SK-N-SH (cell line): ENCODE measurements at regions not wholly inside any gene's neighbourhood (a gene's known extent, or its start where the extent isn't known, plus 50 kb on each side); places are given as distances from the start of the nearest gene placed in this dataset.

Source experiments
- CTCF ChIA-PET: fragments of 300-600, 350-600 bp; formaldehyde crosslinking; extraction: SDS; loops from one replicate; lab custom pipeline; 2021; lab: Yijun Ruan, JAX
- POLR2A ChIA-PET: fragments of 350-600 bp; sonication (Branson Sonifier 250); formaldehyde crosslinking; extraction: SDS; loops from one replicate; lab custom pipeline; 2020; ENCODE audit warnings: antibody characterized with exemption, inconsistent platforms; lab: Yijun Ruan, JAX
- DNase-seq: peaks from one replicate; pipeline ENCODE4 v3.0.0; 2012
- H2AFZ ChIP-seq: fragments of 200-600 bp; sonication (generic); 2 replicates; pipeline ENCODE4 v1.8.1; 2016; ENCODE audit warnings: antibody characterized with exemption, mild to moderate bottlenecking, low read depth
- H3F3A ChIP-seq: fragments of 200-600 bp; sonication (generic); replicated peaks from 2 replicates; pipeline ENCODE3; 2016; ENCODE audit warnings: antibody characterized with exemption, mild to moderate bottlenecking; ENCODE audit not compliant: insufficient read depth
- H3K27ac ChIP-seq, 2 experiments: fragments of 200-500 bp in 1 of 2; fragments of 200-600 bp in 1 of 2; sonication (Bioruptor generic) in 1 of 2; sonication (generic), shearing (Covaris generic) in 1 of 2; 2 replicates each; pipeline versions ENCODE4 v1.5.1 to v1.6.1; 2014 to 2016; ENCODE audit warnings: low read depth in 2 of 2, inconsistent platforms in 1 of 2, low read length in 1 of 2, mild to moderate bottlenecking in 1 of 2, mixed read lengths in 1 of 2
- H3K27me3 ChIP-seq: fragments of 200-600 bp; sonication (generic), shearing (Covaris generic); 2 replicates; pipeline ENCODE4 v1.6.1; 2016; ENCODE audit warnings: mixed run types; ENCODE audit not compliant: insufficient read depth
- H3K36me3 ChIP-seq, 2 experiments: fragments of 200-500 bp in 1 of 2; fragments of 200-600 bp in 1 of 2; sonication (Bioruptor generic) in 1 of 2; sonication (generic) in 1 of 2; replicated peaks in 1 of 2; 2 replicates each; pipeline versions ENCODE3 to v1.5.1; 2014 to 2016; ENCODE audit warnings: low read length in 1 of 2, mild to moderate bottlenecking in 1 of 2; ENCODE audit not compliant: insufficient read depth in 2 of 2, control insufficient read depth in 1 of 2
- H3K4me1 ChIP-seq, 2 experiments: fragments of 200-500 bp in 1 of 2; fragments of 200-600 bp in 1 of 2; sonication (Bioruptor generic) in 1 of 2; sonication (generic), shearing (Covaris generic) in 1 of 2; 2 replicates each; pipeline versions ENCODE4 v1.5.1 to v1.6.1; 2014 to 2016; ENCODE audit warnings: low read depth in 1 of 2, low read length in 1 of 2, mixed run types in 1 of 2; ENCODE audit not compliant: insufficient read depth in 2 of 2, control insufficient read depth in 1 of 2
- H3K4me2 ChIP-seq: fragments of 200-600 bp; sonication (generic), shearing (Covaris generic); 2 replicates; pipeline ENCODE4 v1.6.1; 2017; ENCODE audit warnings: mixed run types
- H3K4me3 ChIP-seq, 2 experiments: fragments of 200-500 bp in 1 of 2; fragments of 200-600 bp in 1 of 2; sonication (Bioruptor generic) in 1 of 2; sonication (generic), shearing (Covaris generic) in 1 of 2; 2 replicates each; pipeline versions ENCODE4 v1.5.1 to v1.8.1; 2014 to 2016; ENCODE audit warnings: low read depth in 2 of 2, inconsistent platforms in 1 of 2, low read length in 1 of 2, mild to moderate bottlenecking in 1 of 2, mixed read lengths in 1 of 2, moderate library complexity in 1 of 2
- H3K79me2 ChIP-seq: fragments of 200-600 bp; sonication (generic); 2 replicates; pipeline ENCODE4 v1.8.1; 2017; ENCODE audit warnings: mild to moderate bottlenecking; ENCODE audit not compliant: insufficient read depth
- H3K9ac ChIP-seq: fragments of 200-600 bp; sonication (generic); 2 replicates; pipeline ENCODE4 v1.6.1; 2017; ENCODE audit warnings: mixed run types
- H3K9me2 ChIP-seq: fragments of 200-600 bp; sonication (generic); 2 replicates; pipeline ENCODE4 v1.6.1; 2017; ENCODE audit warnings: mixed run types
- H3K9me3 ChIP-seq: fragments of 200-600 bp; sonication (generic); 2 replicates; pipeline ENCODE4 v1.6.1; 2017; ENCODE audit warnings: mixed run types, mild to moderate bottlenecking, moderate library complexity
- H4K20me1 ChIP-seq: fragments of 200-600 bp; sonication (generic); 2 replicates; pipeline ENCODE4 v1.6.1; 2017; ENCODE audit warnings: mild to moderate bottlenecking, mixed run types; ENCODE audit not compliant: insufficient read depth
- ELF1 ChIP-seq: IDR thresholded peaks from 2 replicates; pipeline ENCODE4 v1.4.0; 2012
- EZH2phosphoT487 ChIP-seq: fragments of 200-600 bp; sonication (generic); IDR thresholded peaks from 2 replicates; pipeline ENCODE4 v1.6.1; 2017; ENCODE audit warnings: low read depth, mixed run types, mild to moderate bottlenecking, antibody characterized with exemption, moderate library complexity, borderline replicate concordance
- FOSL2 ChIP-seq: IDR thresholded peaks from 2 replicates; pipeline ENCODE4 v1.4.0; 2012; ENCODE audit warnings: low read depth, mild to moderate bottlenecking, moderate library complexity, borderline replicate concordance
- FOXM1 ChIP-seq: IDR thresholded peaks from 2 replicates; pipeline ENCODE4 v1.4.0; 2012; ENCODE audit warnings: low read depth, mild to moderate bottlenecking
- GABPA ChIP-seq: IDR thresholded peaks from 2 replicates; pipeline ENCODE4 v1.4.0; 2012; ENCODE audit warnings: low read depth, mild to moderate bottlenecking
- JUND ChIP-seq: IDR thresholded peaks from 2 replicates; pipeline ENCODE4 v1.4.0; 2012
- MAX ChIP-seq: IDR thresholded peaks from 2 replicates; pipeline ENCODE4 v1.4.0; 2012; ENCODE audit warnings: low read depth
- MEF2A ChIP-seq: IDR thresholded peaks from 2 replicates; pipeline ENCODE4 v1.4.0; 2012; ENCODE audit warnings: low read depth, borderline replicate concordance
- RCOR1 ChIP-seq: fragments of 150-350 bp; IDR thresholded peaks from 2 replicates; pipeline ENCODE4 v1.6.1; 2017; ENCODE audit warnings: antibody characterized with exemption, low read length
- RFX5 ChIP-seq: IDR thresholded peaks from 2 replicates; pipeline ENCODE4 v1.6.1; 2012; ENCODE audit warnings: mild to moderate bottlenecking, improper control_type of control experiment, low read length
- RXRA ChIP-seq: IDR thresholded peaks from 2 replicates; pipeline ENCODE4 v1.4.0; 2012; ENCODE audit warnings: low read depth, mild to moderate bottlenecking, borderline replicate concordance
- SMC3 ChIP-seq: IDR thresholded peaks from 2 replicates; pipeline ENCODE4 v1.6.1; 2012; ENCODE audit warnings: low read depth, low read length, improper control_type of control experiment
- TAF1 ChIP-seq: IDR thresholded peaks from 2 replicates; pipeline ENCODE4 v1.6.1; 2012; ENCODE audit warnings: low read depth, mild to moderate bottlenecking, low read length, moderate library complexity, borderline replicate concordance
- TEAD4 ChIP-seq: IDR thresholded peaks from 2 replicates; pipeline ENCODE4 v1.4.0; 2012; ENCODE audit warnings: mild to moderate bottlenecking, borderline replicate concordance; ENCODE audit not compliant: insufficient read depth
- USF1 ChIP-seq: IDR thresholded peaks from 2 replicates; pipeline ENCODE4 v1.4.0; 2012; ENCODE audit warnings: low read depth, borderline replicate concordance
- whole genome bisulfite sequencing: methylation state at CpG from one replicate; pipeline ENCODE4 v1.1.6; 2017; ENCODE audit warnings: low lambda C conversion rate; 5-methylcytosine and 5-hydroxymethylcytosine counted together
- TF ChIP-seq, protein P1 (sequence below): fragments of 150-350 bp; IDR thresholded peaks from 2 replicates; pipeline ENCODE4 v1.6.1; 2017; ENCODE audit warnings: antibody characterized with exemption, low read length, low read depth, borderline replicate concordance

DNA sequence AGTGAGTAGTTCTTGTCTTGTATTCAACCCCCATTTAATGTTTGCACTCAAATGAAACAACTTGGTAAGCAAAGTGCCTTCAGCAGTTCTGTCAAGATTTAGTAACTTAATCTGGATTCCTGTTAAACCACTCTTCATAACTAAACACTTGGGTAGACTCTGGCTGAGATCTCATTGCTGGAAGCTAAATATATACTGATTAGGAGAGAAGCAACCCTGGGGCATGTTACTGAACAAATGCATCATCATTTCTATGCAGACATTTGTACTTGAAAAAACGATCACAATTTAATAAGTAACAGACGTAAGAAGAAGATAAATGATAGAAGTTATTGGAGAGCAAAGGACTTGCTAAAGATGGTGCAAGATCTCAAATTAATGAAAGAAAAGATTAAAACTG, 308.4 kb upstream of the POM121L12 start:
- no peaks in the 10 kb centered on the region for H3K36me3 ChIP-seq
- H3K27ac ChIP-seq = no peak overlapping the region
- H3K9me2 ChIP-seq = no peaks in the 10 kb centered on the region
- ChIA-PET CTCF (interaction anchor here (0.6 to 1.4 kb wide), 2 partner anchors 9 to 177 kb away, joined by 3 to 4 read pairs; no protein-coding TSS in a partner anchor), POLR2A (no interaction called here)
- H3K79me2 ChIP-seq = no peaks in the 10 kb centered on the region
- H2AFZ ChIP-seq = no peak overlapping the region
- H3K4me2 ChIP-seq = no peak overlapping the region
- H3K4me1 ChIP-seq = no peaks in the 10 kb centered on the region; a peak in 1 of 4 replicates
- H4K20me1 ChIP-seq = no peaks in the 10 kb centered on the region
- H3F3A ChIP-seq = no peaks in the 10 kb centered on the region
- no peak overlapping the region for H3K9ac ChIP-seq
- TF ChIP-seq SMC3 = no peak
- TF ChIP-seq, protein P1, sequence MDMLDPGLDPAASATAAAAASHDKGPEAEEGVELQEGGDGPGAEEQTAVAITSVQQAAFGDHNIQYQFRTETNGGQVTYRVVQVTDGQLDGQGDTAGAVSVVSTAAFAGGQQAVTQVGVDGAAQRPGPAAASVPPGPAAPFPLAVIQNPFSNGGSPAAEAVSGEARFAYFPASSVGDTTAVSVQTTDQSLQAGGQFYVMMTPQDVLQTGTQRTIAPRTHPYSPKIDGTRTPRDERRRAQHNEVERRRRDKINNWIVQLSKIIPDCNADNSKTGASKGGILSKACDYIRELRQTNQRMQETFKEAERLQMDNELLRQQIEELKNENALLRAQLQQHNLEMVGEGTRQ = no peak
- TF ChIP-seq TEAD4 = no peak
- no peak for TF ChIP-seq GABPA
- no peak for TF ChIP-seq MEF2A
- H3K9me3 ChIP-seq = no peaks in the 10 kb centered on the region
- no peaks in the 10 kb centered on the region for H3K27me3 ChIP-seq
- H3K4me3 ChIP-seq = no peak overlapping the region
- 27% methylated on average over 2 of the region's 2 CpGs for WGBS
- DNase-seq = no peak

DNA sequence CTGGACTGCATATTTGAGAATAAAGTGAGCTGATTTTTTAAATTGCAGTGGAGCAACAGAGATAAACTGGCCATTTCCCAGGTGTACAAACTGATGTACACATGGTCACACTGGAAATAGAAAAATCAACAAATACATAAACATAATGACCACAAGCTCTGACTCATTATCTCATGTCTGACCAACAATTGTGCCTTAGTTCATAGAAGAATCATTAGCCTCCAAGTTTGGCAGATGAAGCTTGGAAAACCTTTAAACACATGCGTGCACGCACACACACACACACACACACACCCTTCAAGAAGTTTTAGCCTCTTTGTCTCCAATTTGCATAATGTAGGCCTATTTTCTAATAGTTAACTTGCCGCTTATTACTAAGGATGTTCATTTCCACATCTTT, 308.9 kb upstream of the POM121L12 start:
- CTCF ChIA-PET = interaction anchor here (1.4 kb wide), 1 partner anchor 9 kb away, joined by 4 read pairs; no protein-coding TSS in a partner anchor
- Histone ChIP-seq H3K27ac (no peak overlapping the region), H3F3A (no peaks in the 10 kb centered on the region), H3K79me2 (no peaks in the 10 kb centered on the region), H3K9ac (no peak overlapping the region), H3K9me2 (no peaks in the 10 kb centered on the region), H3K4me1 (no peaks in the 10 kb centered on the region; a peak in 1 of 4 replicates), H4K20me1 (no peaks in the 10 kb centered on the region), H2AFZ (no peak overlapping the region), H3K36me3 (no peaks in the 10 kb centered on the region), H3K4me2 (no peak overlapping the region), H3K27me3 (no peaks in the 10 kb centered on the region), H3K4me3 (no peak overlapping the region), H3K9me3 (no peaks in the 10 kb centered on the region)
- TF ChIP-seq USF1 = no peak
- TF ChIP-seq FOXM1 = no peak
- TF ChIP-seq RXRA = no peak
- no peak for TF ChIP-seq RCOR1
- TF ChIP-seq JUND = no peak
- no peak for TF ChIP-seq MAX
- no peak for TF ChIP-seq ELF1
- TF ChIP-seq EZH2phosphoT487 = no peak
- no peak for TF ChIP-seq RFX5
- no peak for TF ChIP-seq TAF1
- no peak for TF ChIP-seq FOSL2
- TF ChIP-seq MEF2A = no peak
- no peak for DNase-seq
- POLR2A ChIA-PET = no interaction called here
- 60% methylated on average over 3 of the region's 3 CpGs for WGBS
